22Rv1 (cell line): ENCODE measurements at regions not wholly inside any gene's neighbourhood (a gene's known extent, or its start where the extent isn't known, plus 50 kb on each side); places are given as distances from the start of the nearest gene placed in this dataset.
"Not testable (repeated sequence)": the region's sequence is repeated elsewhere in the genome, so short reads cannot be mapped to it uniquely, and the experiment has no call there.

Source experiments
- CTCF ChIP-seq: fragments of 450-650 bp; IDR thresholded peaks from 2 replicates; pipeline ENCODE4 v1.5.1; 2017; ENCODE audit warnings: mild to moderate bottlenecking
- ZFX ChIP-seq: fragments of 450-650 bp; IDR thresholded peaks from 2 replicates; pipeline ENCODE4 v1.6.1; 2017; ENCODE audit warnings: antibody characterized with exemption, borderline replicate concordance

DNA sequence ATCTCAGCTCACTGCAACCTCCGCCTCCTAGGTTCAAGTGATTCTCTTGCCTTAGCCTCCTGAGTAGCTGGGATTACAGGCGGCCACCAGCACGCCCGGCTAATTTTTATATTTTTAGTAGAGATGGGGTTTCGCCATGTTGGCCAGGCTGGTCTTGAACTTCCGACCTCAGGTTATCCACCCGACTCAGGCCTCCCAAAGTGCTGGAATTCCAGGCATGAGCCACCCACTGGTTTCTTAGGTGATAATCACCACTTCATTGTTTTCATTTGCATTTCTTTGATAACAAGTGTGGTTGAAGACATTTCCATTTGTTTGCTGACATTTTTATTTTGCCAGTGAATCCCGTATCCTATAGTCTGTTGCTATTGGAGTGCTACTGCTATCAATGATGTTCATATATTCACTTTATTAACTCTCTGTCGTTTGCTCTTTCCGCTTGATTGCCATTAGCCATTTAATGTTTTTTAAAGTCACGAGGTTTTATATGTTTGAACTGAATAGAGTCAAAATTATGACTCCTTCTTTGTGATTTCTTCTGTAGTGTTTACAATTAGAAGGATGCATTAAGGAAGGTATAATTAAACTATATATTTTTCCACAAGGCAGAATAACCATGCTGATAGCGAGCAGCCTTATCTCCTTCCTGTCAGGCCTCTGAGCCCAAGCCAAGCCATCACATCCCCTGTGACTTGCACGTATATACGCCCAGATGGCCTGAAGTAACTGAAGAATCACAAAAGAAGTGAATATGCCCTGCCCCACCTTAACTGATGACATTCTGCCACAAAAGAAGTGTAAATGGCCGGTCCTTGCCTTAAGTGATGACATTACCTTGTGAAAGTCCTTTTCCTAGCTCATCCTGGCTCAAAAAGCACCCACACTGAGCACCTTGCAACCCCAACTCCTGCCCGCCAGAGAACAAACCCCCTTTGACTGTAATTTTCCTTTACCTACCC is 87.3 kb upstream of the DAPK1 start:
- TF ChIP-seq CTCF, ZFX: not testable (repeated sequence)
